ENCODE measurements at regions not wholly inside any gene's neighbourhood (a gene's known extent, or its start where the extent isn't known, plus 50 kb on each side); places are given as distances from the start of the nearest gene placed in this dataset.

DNA sequence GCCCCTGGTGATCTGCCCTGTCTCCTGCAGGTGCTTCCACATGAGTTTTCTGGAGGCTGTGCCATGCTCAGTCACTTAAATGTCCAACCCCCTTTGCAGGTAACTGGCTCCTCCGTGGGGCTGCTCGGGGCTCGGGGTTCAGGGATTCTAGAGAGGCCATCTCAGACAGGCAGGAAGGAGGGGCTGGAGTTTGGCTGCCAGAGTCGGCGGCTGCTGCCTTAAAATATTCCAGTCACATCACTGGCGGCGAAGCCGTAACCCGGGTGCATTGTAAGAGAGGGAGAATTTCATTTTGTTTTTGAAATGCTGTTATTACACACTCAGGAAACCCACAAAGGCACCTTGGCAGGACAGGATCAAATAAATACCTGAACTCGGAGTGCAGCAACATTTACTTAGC, 212.9 kb upstream of the PMEPA1 start:
- H3K9ac ChIP-seq (replicated peaks; ENCODE audit: extremely low read depth, insufficient read depth, low read length), result no peak overlapping the region
- no peak overlapping the region for H2AFZ ChIP-seq (ENCODE audit: low read depth, low read length)
- dilution Hi-C loops (cut with MboI; ENCODE audit: extremely low pct_ligation_motif_present, low sequenced_read_pairs), result no loop called here
- no peak overlapping the region for H3K4me2 ChIP-seq (ENCODE audit: insufficient read depth, low read length)
- H3K4me1 ChIP-seq (ENCODE audit: control insufficient read depth, extremely low read depth, insufficient read depth, low read length), result no peaks in the 10 kb centered on the region
- H4K20me1 ChIP-seq (replicated peaks; ENCODE audit: control insufficient read depth, extremely low read depth, insufficient read depth, low read length), result no peaks in the 10 kb centered on the region
- no peaks in the 10 kb centered on the region for H3K79me2 ChIP-seq (ENCODE audit: control insufficient read depth, insufficient read depth, low read length)
- H3K9me1 ChIP-seq (replicated peaks; ENCODE audit: control insufficient read depth, extremely low read depth, insufficient read depth, low read length), result no peaks in the 10 kb centered on the region
- TF ChIP-seq GATA2 (IDR thresholded peaks at IDR 0.05; ENCODE audit: insufficient read depth, insufficient read length, low read depth, low read length) (no peak), JUN (IDR thresholded peaks at IDR 0.05; ENCODE audit: borderline replicate concordance, insufficient read depth, insufficient read length, low read depth) (no peak), POLR2A (IDR thresholded peaks at IDR 0.05; ENCODE audit: low read depth, low read length) (no peak)
- ChIA-PET POLR2A (no interaction called here), CTCF (no interaction called here)
- H3K4me3 ChIP-seq (replicated peaks in 1 of 3; ENCODE audit: insufficient read depth in 1 of 3, low read depth in 1 of 3, low read length in 3 of 3), result no peak overlapping the region
- DNase-seq (ENCODE audit: low read depth, low spot score) (no peak), FAIRE-seq (no peak)
- H3K27me3 ChIP-seq (ENCODE audit: control insufficient read depth in 2 of 2, insufficient read depth in 2 of 2, low read length in 2 of 2), result no peaks in the 10 kb centered on the region
- no peak overlapping the region for H3K27ac ChIP-seq (ENCODE audit: insufficient read depth, low read depth, low read length)
- no peaks in the 10 kb centered on the region for H3K36me3 ChIP-seq (ENCODE audit: control insufficient read depth in 2 of 2, extremely low read depth in 1 of 2, insufficient read depth in 2 of 2, low read length in 2 of 2)
- no TSS peak for BruUV-seq (replicated peaks)
- H3K9me3 ChIP-seq (replicated peaks; ENCODE audit: control insufficient read depth, insufficient read depth, low read length), result no peaks in the 10 kb centered on the region
- intact Hi-C loops (cut with micrococcal nuclease), result no loop called here

DNA sequence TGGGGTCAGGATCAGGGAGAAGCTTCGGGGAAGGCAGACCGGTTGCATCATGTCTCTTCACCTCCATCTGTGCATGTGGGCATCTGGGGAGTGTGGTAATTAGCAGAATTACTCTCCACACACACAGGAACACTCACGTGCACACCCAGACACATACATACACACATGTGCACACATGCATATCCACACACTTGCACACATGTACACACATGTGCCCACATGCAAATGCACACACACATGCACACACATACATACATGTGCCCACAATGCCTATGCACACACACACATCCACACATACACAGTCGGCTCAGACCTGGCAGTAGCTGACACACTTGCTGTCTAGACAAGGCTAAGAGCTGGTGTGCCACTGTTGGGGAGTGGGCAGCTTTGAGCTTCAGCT, 212.3 kb upstream of the PMEPA1 start:
- no peak for FAIRE-seq
- Histone ChIP-seq H3K36me3 (ENCODE audit: control insufficient read depth in 2 of 2, extremely low read depth in 1 of 2, insufficient read depth in 2 of 2, low read length in 2 of 2) (no peaks in the 10 kb centered on the region), H3K4me2 (ENCODE audit: insufficient read depth, low read length) (no peak overlapping the region), H3K9me1 (replicated peaks; ENCODE audit: control insufficient read depth, extremely low read depth, insufficient read depth, low read length) (no peaks in the 10 kb centered on the region), H3K27ac (ENCODE audit: insufficient read depth, low read depth, low read length) (no peak overlapping the region), H3K79me2 (ENCODE audit: control insufficient read depth, insufficient read depth, low read length) (no peaks in the 10 kb centered on the region), H3K4me1 (ENCODE audit: control insufficient read depth, extremely low read depth, insufficient read depth, low read length) (no peaks in the 10 kb centered on the region), H3K9ac (replicated peaks; ENCODE audit: extremely low read depth, insufficient read depth, low read length) (no peak overlapping the region), H3K9me3 (replicated peaks; ENCODE audit: control insufficient read depth, insufficient read depth, low read length) (no peaks in the 10 kb centered on the region), H4K20me1 (replicated peaks; ENCODE audit: control insufficient read depth, extremely low read depth, insufficient read depth, low read length) (no peaks in the 10 kb centered on the region), H3K27me3 (ENCODE audit: control insufficient read depth in 2 of 2, insufficient read depth in 2 of 2, low read length in 2 of 2) (no peaks in the 10 kb centered on the region), H3K4me3 (replicated peaks in 1 of 3; ENCODE audit: insufficient read depth in 1 of 3, low read depth in 1 of 3, low read length in 3 of 3) (no peak overlapping the region), H2AFZ (ENCODE audit: low read depth, low read length) (no peak overlapping the region)
- BruUV-seq (replicated peaks), result no TSS peak
- dilution Hi-C loops (cut with MboI; ENCODE audit: extremely low pct_ligation_motif_present, low sequenced_read_pairs), result no loop called here
- intact Hi-C loops (cut with micrococcal nuclease), result no loop called here
- CTCF ChIA-PET, result no interaction called here
- POLR2A ChIA-PET, result no interaction called here
- TF ChIP-seq GATA2 (IDR thresholded peaks at IDR 0.05; ENCODE audit: insufficient read depth, insufficient read length, low read depth, low read length) (no peak), FOS (IDR thresholded peaks at IDR 0.05; ENCODE audit: borderline replicate concordance, insufficient read depth, low read length) (no peak), JUN (IDR thresholded peaks at IDR 0.05; ENCODE audit: borderline replicate concordance, insufficient read depth, insufficient read length, low read depth) (no peak), MYC (IDR thresholded peaks at IDR 0.05; ENCODE audit: low read depth, low read length) (no peak)
- TF ChIP-seq, protein P1, sequence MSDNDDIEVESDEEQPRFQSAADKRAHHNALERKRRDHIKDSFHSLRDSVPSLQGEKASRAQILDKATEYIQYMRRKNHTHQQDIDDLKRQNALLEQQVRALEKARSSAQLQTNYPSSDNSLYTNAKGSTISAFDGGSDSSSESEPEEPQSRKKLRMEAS (IDR thresholded peaks at IDR 0.05; ENCODE audit: insufficient read depth, insufficient read length), result peak; percentile 26
- no peak for DNase-seq (ENCODE audit: low read depth, low spot score)
